HFF-Myc (cell line): ENCODE measurements at regions not wholly inside any gene's neighbourhood (a gene's known extent, or its start where the extent isn't known, plus 50 kb on each side); places are given as distances from the start of the nearest gene placed in this dataset.

Source experiments
- DNase-seq: peaks from one replicate; pipeline ENCODE4 v3.0.0-alpha.2; 2011; ENCODE audit warnings: low read depth; ENCODE audit errors: extremely low read depth
- H3K4me3 ChIP-seq: replicated peaks from 2 replicates; pipeline ENCODE4 v1.5.1; 2011; ENCODE audit warnings: low read depth, mild to moderate bottlenecking, control low read depth, low read length
- CTCF ChIP-seq: IDR thresholded peaks from 2 replicates; pipeline ENCODE4 v1.5.1; 2012; ENCODE audit warnings: mild to moderate bottlenecking, low read depth, low read length, control low read depth; ENCODE audit errors: missing control alignments

GRCh38 chr4:129364747-129365452 lies 268.9 kb downstream of the C4orf33 start:
- H3K4me3 ChIP-seq = no peak overlapping the region
- no peak for TF ChIP-seq CTCF
- DNase-seq = no peak

GRCh38 chr4:129369361-129370010 lies 273.5 kb downstream of the C4orf33 start:
- TF ChIP-seq CTCF = no peak
- no peak for DNase-seq
- no peak overlapping the region for H3K4me3 ChIP-seq

- no peak for TF ChIP-seq CTCF
- no peak for DNase-seq
- no peak overlapping the region for H3K4me3 ChIP-seq
Observed at GRCh38 chr4:129371065-129371464, 275.1 kb downstream of the C4orf33 start.

GRCh38 chr4:129371926-129372325 lies 276.0 kb downstream of the C4orf33 start:
- no peak for DNase-seq
- no peak for TF ChIP-seq CTCF
- no peak overlapping the region for H3K4me3 ChIP-seq

GRCh38 chr4:129377131-129377845 lies 281.3 kb downstream of the C4orf33 start:
- TF ChIP-seq CTCF = no peak
- no peak overlapping the region for H3K4me3 ChIP-seq
- DNase-seq = no peak

GRCh38 chr4:129378364-129378763 lies 282.4 kb downstream of the C4orf33 start:
- H3K4me3 ChIP-seq = no peak overlapping the region
- DNase-seq = no peak
- no peak for TF ChIP-seq CTCF
